ENCODE measurements at regions not wholly inside any gene's neighbourhood (a gene's known extent, or its start where the extent isn't known, plus 50 kb on each side); places are given as distances from the start of the nearest gene placed in this dataset.

DNA sequence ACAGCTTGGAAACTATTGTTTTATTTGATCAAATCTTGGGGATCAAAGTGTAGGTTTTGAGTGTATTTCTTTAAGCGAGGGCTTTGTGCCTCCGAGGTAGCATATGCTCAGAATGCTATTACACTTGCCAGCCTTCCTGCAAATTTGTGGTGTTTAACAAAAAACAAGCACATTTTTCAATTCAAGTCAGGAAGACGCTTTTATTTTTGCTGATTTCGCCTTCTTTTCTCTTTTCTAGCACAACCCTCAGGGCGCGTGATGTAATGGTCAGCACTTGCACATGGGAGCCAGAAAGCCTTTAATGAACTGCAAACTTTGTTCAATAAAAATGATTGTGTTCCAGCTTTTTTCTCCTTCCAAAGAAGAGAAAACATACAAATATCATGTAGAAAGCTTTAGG is 466.5 kb downstream of the PRKD1 start:
- DNase-seq (ENCODE audit: low spot score) = no peak

DNA sequence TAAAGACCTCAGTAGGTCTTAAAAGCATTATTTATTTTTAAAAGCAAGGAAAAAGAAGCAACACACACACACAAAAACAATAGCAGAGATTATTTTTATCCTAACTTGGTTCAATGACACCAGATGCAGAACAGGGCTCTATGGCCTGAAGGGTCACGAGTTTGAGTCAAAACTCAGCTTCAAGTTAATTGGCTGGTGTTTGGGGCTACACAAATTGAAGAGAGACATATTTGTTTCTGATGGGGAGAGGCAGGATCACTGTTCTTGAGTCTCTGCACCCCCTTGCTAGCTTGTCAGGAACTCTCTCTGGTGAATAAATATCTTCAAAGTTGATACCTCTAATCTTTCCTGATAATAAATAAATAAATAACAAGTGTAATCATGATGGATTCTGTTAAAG is 466.1 kb downstream of the PRKD1 start:
- DNase-seq (ENCODE audit: low spot score) = no peak

DNA sequence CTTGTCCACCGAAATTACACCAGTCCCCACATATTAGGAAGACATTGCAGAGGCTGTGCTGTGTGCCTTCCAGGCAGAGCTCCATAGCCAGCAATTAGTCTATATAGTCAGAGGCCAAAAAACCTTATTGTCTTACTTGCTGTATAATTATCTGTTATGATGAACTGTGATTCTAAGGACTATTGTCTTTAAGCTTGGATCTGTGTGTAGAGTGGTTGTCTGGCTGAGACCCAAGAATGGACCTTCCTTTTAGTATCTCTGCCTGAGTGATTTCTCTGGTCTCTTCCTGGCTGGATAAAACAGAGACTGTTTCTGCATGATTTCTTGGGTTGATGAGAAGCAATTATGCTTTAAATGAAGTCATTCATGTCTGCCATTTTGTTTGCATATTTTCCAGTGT is 465.3 kb downstream of the PRKD1 start:
- DNase-seq (ENCODE audit: low spot score) = no peak

DNA sequence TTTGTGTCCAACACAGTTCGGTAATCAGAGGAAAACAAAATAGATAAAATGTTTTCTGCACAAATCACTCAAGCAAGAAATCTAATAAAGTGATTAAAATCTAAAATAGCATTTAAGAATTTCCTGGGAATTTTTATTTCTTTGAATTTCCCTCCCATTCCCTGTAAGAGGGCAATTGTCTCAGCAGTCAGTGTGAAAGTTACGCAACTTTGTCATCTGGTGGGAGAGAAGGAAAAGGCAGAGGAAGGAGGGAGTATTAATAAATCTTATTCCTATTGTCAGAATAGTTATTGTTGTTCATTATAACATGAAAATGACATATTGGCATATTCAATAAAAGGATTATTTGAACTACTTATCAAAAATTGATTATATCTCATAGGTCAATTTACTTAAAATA is 464.9 kb downstream of the PRKD1 start:
- DNase-seq (ENCODE audit: low spot score) = no peak

DNA sequence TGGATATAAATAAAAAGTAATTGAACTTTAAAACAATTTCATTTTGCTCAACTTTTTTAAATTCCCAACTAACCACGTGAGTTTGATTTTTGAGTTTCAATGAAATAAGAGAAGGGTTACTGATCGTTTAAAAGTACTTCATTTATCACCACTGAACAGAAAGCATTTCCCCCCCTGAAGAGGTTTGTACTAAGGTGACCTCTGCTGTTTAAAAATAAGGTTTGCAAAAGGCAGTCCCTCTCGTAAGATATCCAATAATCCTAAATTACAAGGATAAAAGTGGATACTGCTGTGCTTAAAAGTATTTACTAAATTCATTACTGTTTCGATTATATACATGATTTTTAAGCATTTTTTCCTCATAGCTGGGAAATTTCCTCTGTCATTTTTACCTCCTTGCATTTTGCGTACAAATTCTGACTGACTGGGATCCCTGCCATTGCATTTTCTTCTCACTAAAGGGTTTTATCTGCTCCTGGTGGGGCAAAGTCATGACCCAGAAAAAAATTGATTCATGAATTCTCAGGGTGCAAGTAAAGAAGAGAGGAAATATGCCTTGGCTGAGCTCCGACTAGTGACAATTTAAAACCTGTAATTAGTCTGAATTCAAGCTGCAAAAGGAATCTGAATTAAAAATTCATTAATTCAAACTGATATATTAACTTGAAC is 463.8 kb downstream of the PRKD1 start:
- DNase-seq (ENCODE audit: low spot score) = no peak

DNA sequence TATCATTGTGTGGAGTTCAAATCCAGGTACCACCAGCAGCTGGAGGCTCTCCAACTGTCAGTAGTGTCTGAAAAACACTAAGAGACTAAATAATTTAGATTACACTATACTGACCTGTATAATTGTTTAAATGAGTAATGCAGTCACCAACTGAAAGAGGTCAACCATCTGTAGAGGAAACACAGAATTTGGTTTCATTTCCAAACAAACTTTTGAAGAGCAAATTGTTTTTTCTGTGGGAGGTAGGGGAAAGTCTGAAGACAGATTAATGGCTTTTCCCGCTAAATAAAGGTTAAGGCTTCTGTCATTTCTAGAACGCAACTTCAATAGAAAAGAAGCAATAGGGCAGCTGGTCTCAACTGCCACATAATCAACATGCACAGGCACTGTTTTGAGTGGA is 462.6 kb downstream of the PRKD1 start:
- no peak for DNase-seq (ENCODE audit: low spot score)

DNA sequence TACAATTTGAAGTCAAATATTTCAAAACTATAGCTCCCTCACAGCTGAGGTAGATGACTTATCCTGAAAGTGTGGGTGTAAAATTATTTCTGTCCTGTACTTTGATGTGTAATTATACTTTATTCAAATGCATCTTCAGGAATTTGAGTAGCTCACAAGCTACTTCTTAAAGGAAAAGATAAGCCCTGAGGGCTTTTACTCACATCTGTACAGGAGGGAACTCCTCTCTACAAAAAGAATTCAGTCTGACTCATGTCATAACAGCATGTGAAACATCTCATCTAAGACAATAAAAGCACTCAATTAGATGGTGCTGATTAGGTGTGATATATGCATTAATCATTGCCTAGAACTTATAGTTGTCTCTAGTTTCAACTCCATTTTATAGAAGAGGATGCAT is 452.0 kb downstream of the PRKD1 start:
- DNase-seq (ENCODE audit: low spot score) = no peak

DNA sequence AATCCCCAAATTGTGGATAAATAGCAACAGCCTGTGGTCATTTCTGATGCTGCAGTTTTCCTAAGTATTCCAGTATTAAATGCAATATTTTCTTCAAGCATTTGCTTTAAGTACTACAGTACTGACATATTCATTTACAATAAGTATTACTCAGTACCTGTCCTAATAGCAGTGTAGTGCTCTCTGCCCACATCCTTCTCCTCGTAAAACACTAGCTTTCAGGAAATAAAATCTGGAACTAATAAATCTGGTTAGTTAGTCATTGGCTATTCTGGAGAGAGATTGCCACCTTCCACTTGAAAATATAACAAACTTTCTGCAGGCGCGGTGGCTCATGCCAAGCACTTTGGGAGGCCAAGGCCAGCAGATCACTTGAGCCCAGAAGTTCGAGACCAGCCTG is 441.5 kb downstream of the PRKD1 start:
- DNase-seq (ENCODE audit: low spot score) = no peak

DNA sequence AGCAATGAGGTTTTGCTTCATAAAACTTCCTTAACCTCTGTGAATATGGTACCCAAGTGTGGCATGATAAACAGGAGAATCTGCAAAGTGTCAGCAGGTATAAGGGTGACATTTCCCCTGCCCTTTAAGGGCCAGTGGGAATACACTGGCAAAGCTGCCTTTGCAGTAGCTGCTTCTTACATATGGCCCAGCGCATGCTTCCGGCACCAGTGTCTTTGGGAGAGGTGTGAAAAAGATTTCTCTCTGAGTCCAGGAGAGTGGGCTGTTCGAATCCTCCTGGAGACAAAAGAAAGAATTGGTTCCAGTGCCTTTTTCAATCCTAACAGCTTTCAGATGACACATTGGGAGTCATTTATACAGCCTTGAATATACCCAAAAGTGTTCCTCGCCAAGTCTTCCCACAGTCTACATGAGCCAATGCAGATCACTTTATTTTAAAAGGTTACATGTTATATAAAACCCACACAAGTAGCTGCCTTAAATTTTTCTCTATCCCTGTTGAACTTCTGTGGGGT is 437.7 kb downstream of the PRKD1 start:
- no peak for DNase-seq (ENCODE audit: low spot score)

DNA sequence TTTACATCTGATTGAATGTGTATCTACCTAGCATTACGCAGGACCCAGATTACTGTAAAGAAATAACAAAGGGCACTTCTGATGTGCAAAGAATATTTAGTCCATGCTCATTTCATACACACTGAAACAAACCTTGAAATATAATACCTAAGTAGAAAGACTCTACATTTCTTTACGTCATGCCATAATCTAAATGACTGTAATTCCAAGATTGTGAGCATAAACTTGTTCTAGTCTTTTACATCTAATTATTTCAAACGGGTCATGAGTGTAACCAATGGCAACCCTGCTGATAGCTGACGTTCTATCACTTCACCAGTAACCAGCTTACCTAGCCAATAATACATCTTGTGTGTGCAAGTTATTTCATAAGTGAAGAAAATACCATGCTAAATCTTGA is 433.8 kb downstream of the PRKD1 start:
- no peak for DNase-seq (ENCODE audit: low spot score)

DNA sequence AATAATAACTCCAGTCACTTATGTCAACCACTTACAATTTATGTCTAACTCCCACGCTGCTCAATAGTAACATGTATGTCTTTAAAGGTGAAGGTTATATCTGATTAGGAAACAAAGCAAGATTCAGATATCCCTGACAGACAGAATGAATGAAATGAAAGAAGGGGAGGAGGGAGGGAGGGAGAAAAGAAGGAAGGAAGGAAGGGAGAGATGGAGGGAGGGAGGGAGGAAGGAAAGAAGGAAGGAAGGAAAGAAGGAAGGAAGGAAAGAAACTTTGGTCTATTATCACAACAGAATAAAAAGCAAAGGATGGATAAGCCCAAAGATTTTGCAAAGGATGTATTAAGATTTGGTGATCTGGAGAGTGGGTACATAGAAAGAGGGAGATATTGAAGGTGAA is 433.3 kb downstream of the PRKD1 start:
- DNase-seq (ENCODE audit: low spot score) = no peak

DNA sequence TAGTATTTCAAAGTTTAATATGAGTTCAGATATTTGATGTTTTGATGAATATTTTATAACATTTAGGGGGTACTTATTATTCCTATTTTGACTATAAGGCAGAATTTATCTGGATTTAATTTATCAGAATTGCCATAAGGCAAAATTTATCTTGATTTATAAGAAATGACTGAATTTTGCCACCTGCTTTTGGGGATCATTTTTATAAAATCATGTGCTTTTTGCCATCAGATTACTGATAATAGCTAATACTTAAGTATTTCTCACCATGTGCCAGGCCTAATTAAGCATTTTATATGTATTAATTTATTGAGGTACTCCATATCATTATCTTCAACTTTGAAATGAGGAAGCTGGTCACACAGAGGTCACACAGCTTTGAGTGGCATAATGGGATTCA is 423.7 kb downstream of the PRKD1 start:
- DNase-seq (ENCODE audit: low spot score) = no peak

DNA sequence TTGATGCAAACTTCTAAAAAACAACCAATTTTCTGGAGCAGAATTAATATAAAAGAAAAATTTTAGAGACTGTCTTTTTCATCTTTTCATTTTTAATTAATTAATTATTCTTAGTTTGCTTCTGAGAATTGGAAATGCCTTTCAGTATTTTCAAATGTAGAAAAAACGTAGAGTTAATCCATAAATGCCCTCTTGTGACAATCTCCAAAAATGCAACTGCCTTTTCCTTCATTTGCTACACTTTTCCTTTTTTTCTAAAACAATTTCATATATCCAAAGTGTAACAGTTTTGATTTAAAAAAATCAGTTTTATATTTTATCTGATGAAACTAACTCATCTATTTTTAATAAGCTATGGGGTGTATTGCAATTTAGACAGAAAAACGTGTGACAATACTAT is 409.3 kb downstream of the PRKD1 start:
- DNase-seq (ENCODE audit: low spot score) = no peak

DNA sequence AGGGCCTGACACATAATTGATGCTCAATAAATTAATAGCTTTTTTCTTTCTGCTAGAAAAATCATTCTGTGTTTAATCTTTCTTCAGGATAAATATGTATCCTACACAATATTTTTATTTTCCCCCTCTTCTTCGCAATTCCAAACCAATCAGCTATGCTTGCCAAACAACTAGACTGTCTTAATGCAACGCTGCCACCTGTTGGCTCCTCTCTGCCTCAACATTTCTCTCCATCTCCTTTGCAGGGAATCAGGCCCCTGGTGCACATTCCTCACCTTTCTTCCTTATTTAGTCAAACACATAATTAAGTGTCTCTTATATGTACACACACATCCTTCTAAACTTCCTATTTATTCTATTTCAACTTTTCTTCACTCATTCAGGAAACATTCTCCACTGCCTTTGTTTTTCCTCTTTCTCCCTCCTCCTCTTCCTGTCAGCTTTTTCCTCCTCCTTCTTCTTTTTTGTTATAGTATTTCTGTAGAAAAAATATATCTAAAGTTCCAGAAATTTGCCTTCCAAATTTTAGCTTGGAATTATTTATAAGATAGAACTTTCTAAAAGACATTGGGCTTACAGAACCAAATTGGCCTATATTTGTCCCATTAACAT is 406.0 kb downstream of the PRKD1 start:
- peak; percentile 15 for DNase-seq (ENCODE audit: low spot score)

Measured in HuH-7 (cell line).